ENCODE measurements at regions not wholly inside any gene's neighbourhood (a gene's known extent, or its start where the extent isn't known, plus 50 kb on each side); places are given as distances from the start of the nearest gene placed in this dataset.

GRCh38 chr2:116477229-116477628 is 1337.3 kb upstream of the DDX18 start:
- CTCF ChIA-PET: no interaction called here
- BruUV-seq (replicated peaks): no TSS peak
- no peak overlapping the region for H3K9ac ChIP-seq (ENCODE audit: control insufficient read depth, insufficient read depth, low read length)
- 6% methylated on average over 3 of the region's 3 CpGs for WGBS (ENCODE audit: insufficient coverage, insufficient replicate concordance, low lambda C conversion rate, missing lambda C conversion rate)
- SMC1A ChIA-PET (ENCODE audit: uncharacterized antibody, unreplicated experiment): no interaction called here
- H3K36me3 ChIP-seq (ENCODE audit: control insufficient read depth in 2 of 2, insufficient read depth in 2 of 2, low read length in 1 of 2): no peaks in the 10 kb centered on the region
- RAD21 ChIA-PET (ENCODE audit: unreplicated experiment): no interaction called here
- no peaks in the 10 kb centered on the region for H3K27me3 ChIP-seq (replicated peaks in 1 of 2; ENCODE audit: control insufficient read depth in 2 of 2, insufficient read depth in 2 of 2, low read length in 1 of 2)
- in situ Hi-C loops (cut with MboI): no loop called here
- FAIRE-seq (no peak), DNase-seq (ENCODE audit: low read depth, low spot score) (no peak), ATAC-seq (no peak)
- no peaks in the 10 kb centered on the region for H3K4me1 ChIP-seq (ENCODE audit: control insufficient read depth, insufficient read depth, low read length)
- H3K27ac ChIP-seq (ENCODE audit: control insufficient read depth, insufficient read depth): no peak overlapping the region
- intact Hi-C loops (cut with micrococcal nuclease; ENCODE audit: unreplicated experiment): no loop called here
- H3K9me3 ChIP-seq (replicated peaks; ENCODE audit: control insufficient read depth, insufficient read depth, low read length): no peaks in the 10 kb centered on the region
- no peak overlapping the region for H3K4me3 ChIP-seq
- H2AFZ ChIP-seq (ENCODE audit: control insufficient read depth, low read depth, low read length): no peak overlapping the region
- TF ChIP-seq NR2C2 (IDR thresholded peaks at IDR 0.05; ENCODE audit: borderline replicate concordance, control insufficient read depth, insufficient read length, low read depth): no peak
- TF ChIP-seq RFX5 (IDR thresholded peaks at IDR 0.05; ENCODE audit: low read depth, low read length): no peak
- no peak for TF ChIP-seq MYB (IDR thresholded peaks at IDR 0.05; ENCODE audit: borderline replicate concordance, low read depth, low read length)
- no peak for TF ChIP-seq NRF1 (conservative IDR thresholded peaks at IDR 0.05; ENCODE audit: low read depth, low read length)
- TF ChIP-seq NFXL1 (IDR thresholded peaks at IDR 0.05; ENCODE audit: borderline replicate concordance): no peak
- no peak for TF ChIP-seq TARDBP (IDR thresholded peaks at IDR 0.05; ENCODE audit: borderline replicate concordance)
- TF ChIP-seq SP1 (IDR thresholded peaks at IDR 0.05; ENCODE audit: low read depth, low read length): no peak
- no peak for TF ChIP-seq JUND (IDR thresholded peaks at IDR 0.05; ENCODE audit: low read depth, low read length)
- TF ChIP-seq PML (IDR thresholded peaks at IDR 0.05; ENCODE audit: low read length): no peak
- TF ChIP-seq ESRRA (IDR thresholded peaks at IDR 0.05; ENCODE audit: low read length): no peak
- no peak for TF ChIP-seq EGR1 (IDR thresholded peaks at IDR 0.05; ENCODE audit: borderline replicate concordance in 1 of 2, low read depth in 2 of 2, low read length in 2 of 2)
- no peaks in the 10 kb centered on the region for H4K20me1 ChIP-seq (ENCODE audit: control insufficient read depth, insufficient read depth)
- no peaks in the 10 kb centered on the region for H3K79me2 ChIP-seq (ENCODE audit: control insufficient read depth, insufficient read depth, low read length)
- POLR2A ChIA-PET: no interaction called here
- H3K4me2 ChIP-seq (ENCODE audit: control insufficient read depth, insufficient read depth): no peak overlapping the region

GRCh38 chr2:116487336-116487735 is 1327.2 kb upstream of the DDX18 start:
- H3K27me3 ChIP-seq (replicated peaks in 1 of 2; ENCODE audit: control insufficient read depth in 2 of 2, insufficient read depth in 2 of 2, low read length in 1 of 2): no peaks in the 10 kb centered on the region
- no peak overlapping the region for H3K9ac ChIP-seq (ENCODE audit: control insufficient read depth, insufficient read depth, low read length)
- no peaks in the 10 kb centered on the region for H3K36me3 ChIP-seq (ENCODE audit: control insufficient read depth in 2 of 2, insufficient read depth in 2 of 2, low read length in 1 of 2)
- no peaks in the 10 kb centered on the region for H3K79me2 ChIP-seq (ENCODE audit: control insufficient read depth, insufficient read depth, low read length)
- no peaks in the 10 kb centered on the region for H4K20me1 ChIP-seq (ENCODE audit: control insufficient read depth, insufficient read depth)
- ChIA-PET RAD21 (ENCODE audit: unreplicated experiment) (no interaction called here), SMC1A (ENCODE audit: uncharacterized antibody, unreplicated experiment) (no interaction called here), POLR2A (no interaction called here), CTCF (no interaction called here)
- H3K4me2 ChIP-seq (ENCODE audit: control insufficient read depth, insufficient read depth): no peak overlapping the region
- H3K27ac ChIP-seq (ENCODE audit: control insufficient read depth, insufficient read depth): no peak overlapping the region
- in situ Hi-C loops (cut with MboI): no loop called here
- DNase-seq (ENCODE audit: low read depth, low spot score): no peak
- FAIRE-seq: no peak
- no peaks in the 10 kb centered on the region; the same call in 2 of the 3 replicates for H3K9me3 ChIP-seq (replicated peaks; ENCODE audit: control insufficient read depth, insufficient read depth, low read length)
- no peak for ATAC-seq
- no peak overlapping the region for H3K4me3 ChIP-seq
- WGBS (ENCODE audit: insufficient coverage, insufficient replicate concordance, low lambda C conversion rate, missing lambda C conversion rate): 0% methylated on average over 1 of the region's 1 CpG
- no peaks in the 10 kb centered on the region for H3K4me1 ChIP-seq (ENCODE audit: control insufficient read depth, insufficient read depth, low read length)
- no peak overlapping the region for H2AFZ ChIP-seq (ENCODE audit: control insufficient read depth, low read depth, low read length)
- BruUV-seq (replicated peaks): no TSS peak
- intact Hi-C loops (cut with micrococcal nuclease; ENCODE audit: unreplicated experiment): no loop called here
- TF ChIP-seq POLR2AphosphoS2 (IDR thresholded peaks at IDR 0.05; ENCODE audit: low read depth, low read length) (no peak), IRF5 (IDR thresholded peaks at IDR 0.05; ENCODE audit: borderline replicate concordance) (no peak), CREB1 (IDR thresholded peaks at IDR 0.05; ENCODE audit: low read depth) (no peak), GABPA (IDR thresholded peaks at IDR 0.05; ENCODE audit: low read depth) (no peak), YY1 (IDR thresholded peaks at IDR 0.05; ENCODE audit: low read depth, low read length) (no peak), HDGF (IDR thresholded peaks at IDR 0.05) (no peak), EGR1 (IDR thresholded peaks at IDR 0.05; ENCODE audit: borderline replicate concordance in 1 of 2, low read depth in 2 of 2, low read length in 2 of 2) (no peak)

All from GM12878 (cell line).